ENCODE measurements at regions not wholly inside any gene's neighbourhood (a gene's known extent, or its start where the extent isn't known, plus 50 kb on each side); places are given as distances from the start of the nearest gene placed in this dataset.

DNA sequence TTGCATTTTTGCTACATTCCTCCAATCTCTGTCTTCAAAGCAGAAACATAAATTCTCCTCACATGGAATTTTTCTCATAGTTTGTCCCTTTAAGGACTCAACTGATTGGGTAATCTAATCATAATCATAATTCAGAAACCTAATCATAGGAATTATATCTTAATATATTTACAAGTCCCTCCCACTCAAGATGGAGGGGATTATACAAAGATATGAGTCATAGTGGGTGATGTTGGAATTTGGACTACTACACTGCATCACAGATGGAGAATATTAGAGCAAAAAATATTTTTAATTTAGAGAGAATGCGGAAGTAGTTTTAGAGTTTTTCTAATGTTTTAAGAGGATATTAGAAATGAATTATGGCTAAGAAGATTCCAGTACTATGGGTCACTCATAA lies 1034.0 kb downstream of the DTWD2 start:
- no peak for DNase-seq (ENCODE audit: extremely low spot score)
- TF ChIP-seq, protein P1, sequence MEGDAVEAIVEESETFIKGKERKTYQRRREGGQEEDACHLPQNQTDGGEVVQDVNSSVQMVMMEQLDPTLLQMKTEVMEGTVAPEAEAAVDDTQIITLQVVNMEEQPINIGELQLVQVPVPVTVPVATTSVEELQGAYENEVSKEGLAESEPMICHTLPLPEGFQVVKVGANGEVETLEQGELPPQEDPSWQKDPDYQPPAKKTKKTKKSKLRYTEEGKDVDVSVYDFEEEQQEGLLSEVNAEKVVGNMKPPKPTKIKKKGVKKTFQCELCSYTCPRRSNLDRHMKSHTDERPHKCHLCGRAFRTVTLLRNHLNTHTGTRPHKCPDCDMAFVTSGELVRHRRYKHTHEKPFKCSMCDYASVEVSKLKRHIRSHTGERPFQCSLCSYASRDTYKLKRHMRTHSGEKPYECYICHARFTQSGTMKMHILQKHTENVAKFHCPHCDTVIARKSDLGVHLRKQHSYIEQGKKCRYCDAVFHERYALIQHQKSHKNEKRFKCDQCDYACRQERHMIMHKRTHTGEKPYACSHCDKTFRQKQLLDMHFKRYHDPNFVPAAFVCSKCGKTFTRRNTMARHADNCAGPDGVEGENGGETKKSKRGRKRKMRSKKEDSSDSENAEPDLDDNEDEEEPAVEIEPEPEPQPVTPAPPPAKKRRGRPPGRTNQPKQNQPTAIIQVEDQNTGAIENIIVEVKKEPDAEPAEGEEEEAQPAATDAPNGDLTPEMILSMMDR (IDR thresholded peaks at IDR 0.05; ENCODE audit: control extremely low read depth, extremely low read depth, low read depth, missing control alignments) = no peak
- POLR2A ChIA-PET = no interaction called here
- CTCF ChIA-PET = no interaction called here

DNA sequence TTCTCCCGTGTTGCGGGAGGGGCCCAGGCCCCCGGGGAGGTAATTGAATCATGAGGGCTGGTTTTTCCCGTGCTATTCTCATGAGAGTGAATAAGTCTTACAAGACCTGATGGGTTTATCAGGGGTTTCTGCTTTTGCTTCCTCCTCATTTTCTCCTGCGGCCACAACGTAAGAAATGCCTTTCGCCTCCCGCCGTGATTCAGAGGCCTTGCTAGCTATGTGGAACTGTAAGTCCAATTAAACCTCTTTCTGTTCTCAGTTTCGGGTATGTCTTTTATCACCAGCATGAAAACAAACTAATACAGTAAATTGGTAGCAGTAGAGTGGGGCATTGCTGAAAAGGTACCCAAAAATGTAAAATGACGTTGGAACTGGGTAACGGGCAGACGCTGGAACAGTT lies 1035.1 kb downstream of the DTWD2 start:
- TF ChIP-seq, protein P1 (IDR thresholded peaks at IDR 0.05; ENCODE audit: control extremely low read depth, extremely low read depth, low read depth, missing control alignments) = no peak
- CTCF ChIA-PET = no interaction called here
- no peak for DNase-seq (ENCODE audit: extremely low spot score)
- POLR2A ChIA-PET = no interaction called here

DNA sequence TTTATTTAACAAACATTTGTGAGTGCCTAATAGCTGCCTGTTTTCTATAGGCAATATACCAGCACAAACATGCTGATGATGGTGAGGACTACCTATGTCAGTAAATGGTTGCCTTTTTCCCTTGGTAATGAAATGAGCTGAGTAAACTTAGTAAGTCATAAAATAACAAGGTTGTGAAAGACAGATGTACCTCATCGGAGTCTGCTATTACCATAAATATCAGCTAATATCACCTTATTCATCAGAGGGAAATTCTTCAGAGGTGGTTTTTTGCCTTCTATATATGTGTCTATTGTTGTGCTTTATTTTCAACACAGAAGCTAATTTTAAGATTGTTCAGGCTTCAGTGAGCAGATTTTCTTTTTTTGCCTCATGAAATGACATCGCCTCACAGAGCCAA lies 1040.5 kb downstream of the DTWD2 start:
- TF ChIP-seq, protein P1 (IDR thresholded peaks at IDR 0.05; ENCODE audit: control extremely low read depth, extremely low read depth, low read depth, missing control alignments) = no peak
- POLR2A ChIA-PET = no interaction called here
- CTCF ChIA-PET = interaction anchor here (1.5 kb wide), 1 partner anchor 17 kb away, joined by 4 read pairs; no protein-coding TSS in a partner anchor
- DNase-seq (ENCODE audit: extremely low spot score) = no peak

DNA sequence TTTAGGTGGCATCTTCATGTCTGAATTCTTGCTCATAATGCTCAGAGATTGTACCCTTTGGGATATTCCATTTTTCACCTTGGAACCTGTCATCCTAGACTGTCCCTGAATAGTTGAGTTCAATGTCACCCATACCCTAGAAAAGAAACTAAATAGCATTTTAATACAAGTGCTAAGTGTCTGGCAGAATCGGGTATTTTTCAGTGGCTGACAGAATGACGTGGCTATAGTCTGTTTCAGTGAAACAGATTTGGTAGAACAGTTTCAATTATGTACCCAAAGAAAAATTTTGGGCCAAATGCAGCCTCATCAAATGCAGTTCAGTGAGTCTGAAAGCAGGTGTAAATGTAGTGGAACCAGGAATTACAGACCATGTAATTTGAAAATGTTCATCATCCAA lies 1041.2 kb downstream of the DTWD2 start:
- no peak for DNase-seq (ENCODE audit: extremely low spot score)
- ChIA-PET POLR2A (no interaction called here), CTCF (interaction anchor here (1.5 kb wide), 1 partner anchor 18 kb away, joined by 4 read pairs; no protein-coding TSS in a partner anchor)
- TF ChIP-seq, protein P1 (IDR thresholded peaks at IDR 0.05; ENCODE audit: control extremely low read depth, extremely low read depth, low read depth, missing control alignments) = no peak

DNA sequence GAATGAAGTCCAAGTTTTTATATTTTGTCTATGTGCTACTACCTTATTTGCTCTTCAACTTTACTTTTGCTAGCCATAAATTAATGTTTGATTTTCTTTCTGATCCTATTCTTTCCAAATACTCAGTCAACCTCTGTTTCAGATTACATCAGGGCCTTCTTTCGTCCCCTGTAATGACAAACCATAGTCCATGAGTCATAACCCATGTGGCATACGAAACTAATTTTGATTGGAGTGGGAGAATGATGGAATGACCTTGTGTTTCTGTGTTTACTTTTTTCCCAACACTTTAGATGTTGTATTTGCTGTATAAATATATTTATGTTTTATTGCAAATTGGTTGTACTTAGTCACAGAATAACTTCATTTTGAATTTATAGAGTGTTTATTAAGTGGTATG lies 1043.1 kb downstream of the DTWD2 start:
- POLR2A ChIA-PET = no interaction called here
- TF ChIP-seq, protein P1 (IDR thresholded peaks at IDR 0.05; ENCODE audit: control extremely low read depth, extremely low read depth, low read depth, missing control alignments) = no peak
- no peak for DNase-seq (ENCODE audit: extremely low spot score)
- CTCF ChIA-PET = interaction anchor here (0.8 kb wide), 1 partner anchor 9 kb away, joined by 3 read pairs; no protein-coding TSS in a partner anchor

DNA sequence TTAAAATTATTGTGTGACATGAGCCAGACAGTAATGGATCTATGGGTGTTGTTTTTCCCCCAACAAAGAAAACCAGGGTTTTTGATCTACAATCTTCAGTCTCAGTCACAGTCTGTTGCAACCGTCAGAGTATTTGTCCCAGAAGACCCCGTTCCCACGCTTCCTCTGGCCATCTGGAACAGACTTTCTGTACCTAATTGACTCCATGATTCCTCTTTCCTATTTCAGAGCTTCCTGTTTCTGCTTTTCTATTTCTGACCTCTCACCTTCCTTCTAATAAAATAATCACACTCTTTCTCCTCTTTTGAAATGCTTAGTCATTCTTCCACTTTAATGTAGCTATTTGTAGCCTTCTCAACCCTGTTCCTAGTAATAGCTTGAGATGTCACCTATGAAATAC lies 1044.8 kb downstream of the DTWD2 start:
- DNase-seq (ENCODE audit: extremely low spot score) = no peak
- CTCF ChIA-PET = interaction anchor here (0.8 to 1.3 kb wide), 3 partner anchors 8 to 26 kb away, joined by 3 to 4 read pairs (median 3); no protein-coding TSS in a partner anchor
- TF ChIP-seq, protein P1 (IDR thresholded peaks at IDR 0.05; ENCODE audit: control extremely low read depth, extremely low read depth, low read depth, missing control alignments) = no peak
- POLR2A ChIA-PET = no interaction called here
